ENCODE measurements at regions not wholly inside any gene's neighbourhood (a gene's known extent, or its start where the extent isn't known, plus 50 kb on each side); places are given as distances from the start of the nearest gene placed in this dataset.
A peak's percentile ranks its signal among the peaks of the same experiment; 100 is the strongest.
"Not testable (repeated sequence)": the region's sequence is repeated elsewhere in the genome, so short reads cannot be mapped to it uniquely, and the experiment has no call there.

DNA sequence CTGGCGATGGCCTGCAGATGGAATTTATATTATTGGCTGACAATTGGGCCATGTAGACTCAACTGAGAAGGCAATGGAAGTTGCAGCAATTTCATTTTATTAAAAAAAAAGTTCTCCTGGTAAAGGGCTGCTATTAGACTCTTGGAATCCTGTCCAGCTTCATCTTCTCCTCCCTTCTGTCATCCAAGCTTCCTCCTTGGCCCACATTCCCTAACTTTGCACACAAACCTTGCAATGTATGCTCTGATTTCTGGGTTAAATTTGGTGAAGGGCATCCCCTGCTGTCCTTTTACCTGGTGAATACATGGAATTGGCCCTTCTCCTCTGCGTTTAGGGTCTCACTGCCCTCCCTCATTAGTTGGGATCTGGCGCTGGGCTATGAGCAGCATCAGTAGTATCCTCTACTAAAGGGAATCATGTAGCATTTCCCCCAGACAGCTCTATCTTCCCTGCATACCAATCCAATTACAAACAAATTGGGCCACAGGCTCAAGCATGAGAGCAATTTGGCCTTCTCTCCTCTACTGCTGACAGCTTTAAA is 336.9 kb downstream of the BMP4 start:
- TF ChIP-seq PAX5 (IDR thresholded peaks at IDR 0.05; ENCODE audit: insufficient read depth, low read length, severe bottlenecking) = no peak
- TF ChIP-seq POLR2A (IDR thresholded peaks at IDR 0.05; ENCODE audit: low read depth, low read length) = no peak
- TF ChIP-seq POU2F2 (IDR thresholded peaks at IDR 0.05; ENCODE audit: low read depth, low read length) = no peak
- TF ChIP-seq TAF1 (IDR thresholded peaks at IDR 0.05; ENCODE audit: low read depth, low read length) = no peak
- no peak for TF ChIP-seq POLR2AphosphoS5 (IDR thresholded peaks at IDR 0.05; ENCODE audit: low read depth, low read length)
- no peak for TF ChIP-seq SPI1 (IDR thresholded peaks at IDR 0.05; ENCODE audit: low read depth, low read length)
- no peak for DNase-seq (ENCODE audit: insufficient read length, low spot score)
- FAIRE-seq = no peak

- not testable (repeated sequence) for FAIRE-seq; DNase-seq (ENCODE audit: insufficient read length, low spot score)
Observed at GRCh38 chr14:53616536-53616935, 340.1 kb downstream of the BMP4 start.

- no peak for DNase-seq (ENCODE audit: insufficient read length, low spot score)
- FAIRE-seq = no peak
- TF ChIP-seq POU2F2 (IDR thresholded peaks at IDR 0.05; ENCODE audit: low read depth, low read length) = no peak
- no peak for TF ChIP-seq TAF1 (IDR thresholded peaks at IDR 0.05; ENCODE audit: low read depth, low read length)
- no peak for TF ChIP-seq POLR2A (IDR thresholded peaks at IDR 0.05; ENCODE audit: low read depth, low read length)
- no peak for TF ChIP-seq PAX5 (IDR thresholded peaks at IDR 0.05; ENCODE audit: insufficient read depth, low read length, severe bottlenecking)
- no peak for TF ChIP-seq SPI1 (IDR thresholded peaks at IDR 0.05; ENCODE audit: low read depth, low read length)
- no peak for TF ChIP-seq POLR2AphosphoS5 (IDR thresholded peaks at IDR 0.05; ENCODE audit: low read depth, low read length)
Observed at GRCh38 chr14:53615252-53615651, 341.4 kb downstream of the BMP4 start.

- peak; percentile 94 for FAIRE-seq
- TF ChIP-seq PAX5 (IDR thresholded peaks at IDR 0.05; ENCODE audit: insufficient read depth, low read length, severe bottlenecking) = peak; percentile 81
- no peak; the same call in 1 of the 2 replicates for TF ChIP-seq POU2F2 (IDR thresholded peaks at IDR 0.05; ENCODE audit: low read depth, low read length)
- TF ChIP-seq TAF1 (IDR thresholded peaks at IDR 0.05; ENCODE audit: low read depth, low read length) = peak; percentile 77
- TF ChIP-seq POLR2A (IDR thresholded peaks at IDR 0.05; ENCODE audit: low read depth, low read length) = peak; percentile 62
- peak; percentile 63; the same call in 1 of the 2 replicates for TF ChIP-seq POLR2AphosphoS5 (IDR thresholded peaks at IDR 0.05; ENCODE audit: low read depth, low read length)
- peak; percentile 99 for TF ChIP-seq SPI1 (IDR thresholded peaks at IDR 0.05; ENCODE audit: low read depth, low read length)
- DNase-seq (ENCODE audit: insufficient read length, low spot score) = peak; percentile 37
Observed at GRCh38 chr14:53613404-53614253, 343.0 kb downstream of the BMP4 start.

- TF ChIP-seq TAF1 (IDR thresholded peaks at IDR 0.05; ENCODE audit: low read depth, low read length) = no peak
- TF ChIP-seq PAX5 (IDR thresholded peaks at IDR 0.05; ENCODE audit: insufficient read depth, low read length, severe bottlenecking) = no peak
- TF ChIP-seq POU2F2 (IDR thresholded peaks at IDR 0.05; ENCODE audit: low read depth, low read length) = no peak
- TF ChIP-seq POLR2A (IDR thresholded peaks at IDR 0.05; ENCODE audit: low read depth, low read length) = no peak
- TF ChIP-seq SPI1 (IDR thresholded peaks at IDR 0.05; ENCODE audit: low read depth, low read length) = no peak
- no peak for TF ChIP-seq POLR2AphosphoS5 (IDR thresholded peaks at IDR 0.05; ENCODE audit: low read depth, low read length)
- FAIRE-seq (no peak), DNase-seq (ENCODE audit: insufficient read length, low spot score) (no peak)
Observed at GRCh38 chr14:53610947-53611346, 345.7 kb downstream of the BMP4 start.

DNA sequence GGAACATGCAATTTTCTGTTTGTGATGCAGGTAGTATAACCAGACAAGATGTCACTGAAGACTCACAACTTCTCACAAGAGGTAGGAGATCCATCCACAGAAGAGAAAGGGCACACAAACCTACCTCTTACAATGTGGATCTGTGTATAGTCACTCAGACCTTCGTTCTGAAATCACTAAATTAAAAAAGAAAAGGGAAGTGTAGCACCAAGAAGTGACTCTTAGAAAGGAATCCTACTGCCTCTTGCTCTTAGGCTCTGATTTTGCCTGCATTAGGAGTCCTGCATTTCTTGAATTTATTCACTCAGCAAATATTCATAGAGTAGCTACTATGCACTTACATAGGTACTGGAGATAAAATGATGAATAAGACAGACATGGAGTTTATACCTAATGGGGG is 347.6 kb downstream of the BMP4 start:
- no peak for DNase-seq (ENCODE audit: insufficient read length, low spot score)
- FAIRE-seq = peak; percentile 50
- TF ChIP-seq SPI1 (IDR thresholded peaks at IDR 0.05; ENCODE audit: low read depth, low read length) (peak; percentile 74), TAF1 (IDR thresholded peaks at IDR 0.05; ENCODE audit: low read depth, low read length) (no peak)

DNA sequence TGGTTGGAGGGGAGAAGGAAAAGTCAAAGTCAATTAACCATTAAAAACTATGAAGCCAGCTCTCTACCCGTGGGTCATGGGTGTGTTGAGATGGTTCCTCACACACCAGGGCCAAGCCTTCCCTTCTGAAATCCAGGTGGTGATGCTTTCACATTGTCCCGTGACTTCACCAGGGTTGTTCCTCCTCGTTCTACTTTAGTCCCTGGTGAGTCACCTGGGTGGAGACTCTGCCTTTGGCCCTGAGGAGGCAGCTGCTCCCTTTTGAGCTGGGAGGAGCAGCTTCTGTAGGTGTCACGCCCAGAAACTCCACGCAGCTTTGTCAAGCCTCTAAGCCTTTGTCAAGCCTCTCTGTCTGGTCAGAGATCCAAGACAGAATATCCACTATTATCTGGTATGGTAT is 348.3 kb downstream of the BMP4 start:
- DNase-seq (ENCODE audit: insufficient read length, low spot score) = no peak
- TF ChIP-seq PAX5 (IDR thresholded peaks at IDR 0.05; ENCODE audit: insufficient read depth, low read length, severe bottlenecking) (no peak), POU2F2 (IDR thresholded peaks at IDR 0.05; ENCODE audit: low read depth, low read length) (no peak), POLR2A (IDR thresholded peaks at IDR 0.05; ENCODE audit: low read depth, low read length) (no peak), SPI1 (IDR thresholded peaks at IDR 0.05; ENCODE audit: low read depth, low read length) (no peak), TAF1 (IDR thresholded peaks at IDR 0.05; ENCODE audit: low read depth, low read length) (no peak)
- peak; percentile 75 for FAIRE-seq

DNA sequence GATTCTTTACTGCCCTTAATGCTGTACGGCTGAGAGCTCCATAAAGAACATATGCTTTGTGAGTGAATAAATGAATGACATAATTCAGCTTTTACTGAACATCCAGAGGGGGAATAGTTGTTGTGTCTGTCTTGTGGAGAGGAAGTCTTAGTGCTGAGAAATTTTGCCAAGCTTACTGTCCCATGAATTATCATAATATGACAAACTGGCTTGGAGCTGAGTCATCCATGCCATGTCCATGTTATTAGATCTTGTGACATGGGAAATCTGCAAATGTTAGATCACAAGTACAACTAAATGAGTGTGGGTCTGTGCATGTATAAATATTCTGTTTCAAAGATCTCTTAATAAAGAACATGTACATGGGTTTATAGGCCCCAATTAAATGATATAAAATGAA is 350.4 kb downstream of the BMP4 start:
- FAIRE-seq = no peak
- DNase-seq (ENCODE audit: insufficient read length, low spot score) = no peak
- TF ChIP-seq POU2F2 (IDR thresholded peaks at IDR 0.05; ENCODE audit: low read depth, low read length) (no peak), PAX5 (IDR thresholded peaks at IDR 0.05; ENCODE audit: insufficient read depth, low read length, severe bottlenecking) (no peak), POLR2A (IDR thresholded peaks at IDR 0.05; ENCODE audit: low read depth, low read length) (no peak), POLR2AphosphoS5 (IDR thresholded peaks at IDR 0.05; ENCODE audit: low read depth, low read length) (no peak), SPI1 (IDR thresholded peaks at IDR 0.05; ENCODE audit: low read depth, low read length) (no peak), TAF1 (IDR thresholded peaks at IDR 0.05; ENCODE audit: low read depth, low read length) (no peak)

DNA sequence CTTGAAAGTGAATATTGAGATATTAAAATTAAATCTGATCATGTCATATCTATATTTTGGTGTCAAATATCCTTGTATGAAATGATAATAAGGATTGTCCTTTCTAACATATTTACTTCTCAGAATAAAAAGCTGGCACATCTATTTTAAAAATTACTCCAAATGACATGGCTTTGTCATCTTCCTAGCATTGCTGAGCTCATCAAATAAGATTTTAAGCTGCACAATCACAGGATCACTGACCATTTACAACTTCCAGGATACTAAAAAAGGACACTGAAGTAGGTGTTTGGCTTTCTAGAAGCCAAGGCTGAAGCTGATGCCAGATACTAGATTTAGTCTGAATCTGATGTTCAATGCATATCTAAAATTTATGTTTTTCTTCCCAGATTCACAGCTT is 351.1 kb downstream of the BMP4 start:
- no peak for TF ChIP-seq TAF1 (IDR thresholded peaks at IDR 0.05; ENCODE audit: low read depth, low read length)
- no peak for TF ChIP-seq POLR2AphosphoS5 (IDR thresholded peaks at IDR 0.05; ENCODE audit: low read depth, low read length)
- TF ChIP-seq POU2F2 (IDR thresholded peaks at IDR 0.05; ENCODE audit: low read depth, low read length) = no peak
- TF ChIP-seq POLR2A (IDR thresholded peaks at IDR 0.05; ENCODE audit: low read depth, low read length) = no peak
- no peak for TF ChIP-seq SPI1 (IDR thresholded peaks at IDR 0.05; ENCODE audit: low read depth, low read length)
- TF ChIP-seq PAX5 (IDR thresholded peaks at IDR 0.05; ENCODE audit: insufficient read depth, low read length, severe bottlenecking) = no peak
- FAIRE-seq = no peak
- DNase-seq (ENCODE audit: insufficient read length, low spot score) = no peak

DNA sequence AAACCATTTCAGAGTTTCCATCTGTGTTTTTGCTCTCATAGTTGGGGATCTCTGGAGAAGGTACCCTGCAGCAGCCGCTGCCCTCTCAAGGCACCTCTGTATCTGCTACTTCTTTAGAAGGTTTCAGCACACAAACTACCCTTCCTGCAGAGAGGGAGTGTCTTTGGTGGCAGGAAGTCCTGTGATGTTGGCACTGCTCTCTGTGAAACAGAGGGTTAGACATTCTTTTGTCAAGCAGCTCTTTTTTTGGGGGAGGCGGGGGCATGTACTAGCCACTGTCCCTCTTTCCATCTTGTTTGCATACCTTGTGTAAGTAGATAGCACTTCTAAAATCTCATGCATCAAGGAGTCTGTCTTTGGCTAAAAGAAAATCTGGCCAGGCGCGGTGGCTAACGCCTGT is 352.6 kb downstream of the BMP4 start:
- TF ChIP-seq POLR2AphosphoS5 (IDR thresholded peaks at IDR 0.05; ENCODE audit: low read depth, low read length) = no peak
- no peak for TF ChIP-seq POU2F2 (IDR thresholded peaks at IDR 0.05; ENCODE audit: low read depth, low read length)
- TF ChIP-seq POLR2A (IDR thresholded peaks at IDR 0.05; ENCODE audit: low read depth, low read length) = no peak
- TF ChIP-seq TAF1 (IDR thresholded peaks at IDR 0.05; ENCODE audit: low read depth, low read length) = no peak
- no peak for TF ChIP-seq SPI1 (IDR thresholded peaks at IDR 0.05; ENCODE audit: low read depth, low read length)
- no peak for TF ChIP-seq PAX5 (IDR thresholded peaks at IDR 0.05; ENCODE audit: insufficient read depth, low read length, severe bottlenecking)
- DNase-seq (ENCODE audit: insufficient read length, low spot score) (no peak), FAIRE-seq (peak; percentile 62)
